NCI-H128 (cell line): ENCODE measurements at regions not wholly inside any gene's neighbourhood (a gene's known extent, or its start where the extent isn't known, plus 50 kb on each side); places are given as distances from the start of the nearest gene placed in this dataset.
A peak's percentile ranks its signal among the peaks of the same experiment; 100 is the strongest.

ENCODE experiments used
- DNase-seq: peaks from one replicate; lab custom pipeline; 2025; ENCODE audit not compliant: unreplicated experiment; lab: John Stamatoyannopoulos, UW

DNA sequence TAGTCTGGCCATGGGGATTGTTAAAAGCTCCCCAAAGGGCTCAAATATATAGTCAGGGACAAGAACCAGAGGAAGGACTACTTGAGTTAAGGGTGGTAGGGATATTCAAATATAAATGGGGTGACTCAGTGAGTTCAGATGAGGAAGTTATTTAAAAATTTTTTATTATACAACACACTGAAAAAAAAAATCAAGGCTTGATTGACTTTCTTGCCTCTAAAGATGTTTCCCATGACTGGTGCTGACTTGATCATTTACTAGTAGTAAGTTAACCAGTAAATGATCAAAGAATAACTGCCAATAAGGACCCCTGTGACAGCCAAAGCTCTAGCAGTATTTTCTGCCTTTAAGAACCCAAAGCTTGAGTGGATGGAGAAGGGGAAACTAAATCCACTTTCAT lies 357.6 kb upstream of the NR5A2 start:
- DNase-seq, result no peak

DNA sequence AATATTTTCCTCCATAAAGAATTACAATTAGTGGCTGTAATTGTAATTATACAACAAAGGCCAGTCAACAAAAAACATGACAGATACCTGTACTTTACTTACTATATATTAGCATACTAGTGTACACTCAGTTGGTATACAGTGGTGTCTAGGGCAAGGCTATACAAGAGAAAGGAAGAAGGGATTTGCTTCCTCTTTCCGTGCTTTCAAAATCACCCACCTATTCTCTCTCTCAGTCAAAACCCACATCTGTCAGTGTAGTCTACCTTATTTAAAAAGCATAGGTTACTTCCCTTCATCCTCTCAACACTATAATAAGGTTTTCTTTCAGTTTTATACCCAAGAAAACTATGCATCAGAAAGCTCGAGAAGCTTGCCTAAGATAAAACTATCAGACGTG lies 355.8 kb upstream of the NR5A2 start:
- DNase-seq, result no peak

DNA sequence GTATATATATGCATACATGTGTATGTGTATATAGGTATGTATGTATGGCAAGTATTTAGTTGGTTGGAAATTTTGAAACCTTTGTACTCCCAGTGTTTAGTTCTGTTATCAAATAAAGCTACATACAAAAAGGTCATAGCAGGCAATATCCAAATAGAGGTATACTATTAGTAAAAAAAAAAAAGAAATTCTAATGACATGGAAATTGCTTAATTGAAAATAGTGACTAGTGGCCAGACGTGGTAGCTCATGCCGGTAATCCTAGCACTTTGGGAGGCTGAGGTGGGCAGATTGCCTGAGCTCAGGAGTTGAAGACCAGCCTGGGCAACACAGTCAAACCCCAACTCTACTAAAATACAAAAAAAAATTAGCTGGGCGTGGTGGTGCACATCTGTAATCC lies 351.6 kb upstream of the NR5A2 start:
- DNase-seq, result no peak

DNA sequence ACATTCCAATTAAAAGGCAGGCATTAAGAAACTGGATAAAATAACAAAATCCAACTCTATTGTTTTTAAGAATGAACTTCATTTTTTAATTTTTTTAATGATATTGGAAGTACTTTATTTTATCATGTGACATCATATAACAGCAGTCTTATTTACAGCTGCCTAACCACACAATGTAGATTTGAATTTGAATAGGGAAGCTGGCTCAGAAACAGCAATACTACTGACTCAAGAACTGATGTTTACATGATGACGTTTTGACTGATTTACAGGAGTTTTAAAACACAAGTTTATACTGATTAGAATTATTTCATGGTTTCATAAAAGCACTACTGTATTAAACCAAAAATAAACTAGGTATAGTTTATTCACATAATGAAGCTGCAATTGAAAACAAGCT lies 348.7 kb upstream of the NR5A2 start:
- DNase-seq, result no peak

- no peak for DNase-seq
These were observed 345.4 kb upstream of the NR5A2 start for GRCh38 chr1:199682081-199682480.

GRCh38 chr1:199684686-199685273 lies 342.7 kb upstream of the NR5A2 start:
- DNase-seq, result peak; percentile 44

- DNase-seq, result no peak
These were observed 342.1 kb upstream of the NR5A2 start for GRCh38 chr1:199685369-199685768.

DNA sequence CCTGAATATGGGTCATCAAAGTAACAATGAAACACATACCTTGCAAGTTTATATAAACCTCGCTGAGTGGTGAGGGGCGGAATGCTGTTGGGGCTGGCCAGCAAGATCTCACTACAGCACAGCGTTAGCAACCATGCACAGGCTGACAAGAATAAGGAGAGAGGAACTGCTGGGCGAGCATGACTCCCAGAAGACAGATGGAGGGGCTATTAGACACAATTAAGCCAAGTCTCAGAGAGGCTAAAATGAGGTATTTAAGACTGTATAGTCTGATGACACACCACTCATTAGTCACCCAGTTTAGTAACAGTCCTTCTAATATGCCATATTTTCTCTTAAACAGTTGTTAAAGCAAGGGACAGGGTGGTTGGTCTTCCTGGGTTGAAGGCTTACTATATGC lies 340.2 kb upstream of the NR5A2 start:
- no peak for DNase-seq

DNA sequence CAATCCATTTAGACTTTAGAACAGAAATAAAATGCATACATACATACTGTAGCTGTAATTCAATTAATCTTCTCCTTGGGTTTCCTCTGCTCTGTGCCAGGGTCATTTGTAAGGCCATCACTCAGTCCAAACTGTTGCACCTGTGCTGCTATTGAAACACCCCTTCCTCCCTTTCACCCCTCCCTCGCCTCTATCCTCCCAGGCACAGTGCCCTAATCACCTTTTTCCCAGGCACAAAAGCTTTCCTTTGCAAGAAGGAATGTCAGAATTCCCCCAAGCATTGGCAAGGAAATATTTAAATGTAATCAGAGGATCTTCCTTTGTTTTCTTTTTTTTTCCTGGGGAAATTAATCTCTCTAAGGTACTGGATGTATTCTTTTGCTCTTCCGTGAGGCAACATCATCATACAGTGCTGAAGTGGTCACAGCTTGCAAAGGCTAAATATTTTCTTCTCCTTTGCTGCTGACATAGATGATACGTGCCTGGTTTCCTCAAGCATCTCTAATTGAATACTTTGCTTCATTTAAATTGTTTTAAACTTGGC lies 339.3 kb upstream of the NR5A2 start:
- no peak for DNase-seq

GRCh38 chr1:199688774-199689173 lies 338.7 kb upstream of the NR5A2 start:
- DNase-seq, result no peak

DNA sequence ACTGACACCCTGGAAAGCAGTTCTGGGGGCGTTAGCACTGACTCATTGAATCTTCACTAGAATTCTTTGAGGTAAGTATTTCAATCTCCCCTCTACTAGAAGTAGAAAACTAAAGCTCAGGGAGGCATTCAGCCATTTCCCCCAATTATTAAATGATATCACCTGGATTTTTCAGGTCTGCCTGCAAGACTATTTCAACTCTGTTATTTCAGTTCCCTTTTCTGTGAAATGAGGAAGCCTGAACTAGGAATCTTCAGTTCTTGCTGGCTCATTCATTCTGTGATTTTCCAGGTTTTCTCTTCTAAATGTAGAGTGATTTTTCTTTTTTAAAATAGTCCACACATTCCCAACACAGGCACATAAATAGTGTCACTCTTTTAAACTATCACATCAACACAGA lies 337.0 kb upstream of the NR5A2 start:
- DNase-seq, result no peak

GRCh38 chr1:199691540-199691939 lies 336.0 kb upstream of the NR5A2 start:
- DNase-seq, result no peak

- DNase-seq, result no peak
These were observed 333.8 kb upstream of the NR5A2 start for GRCh38 chr1:199693724-199694123.

- DNase-seq, result no peak
These were observed 331.3 kb upstream of the NR5A2 start for GRCh38 chr1:199696225-199696624.

DNA sequence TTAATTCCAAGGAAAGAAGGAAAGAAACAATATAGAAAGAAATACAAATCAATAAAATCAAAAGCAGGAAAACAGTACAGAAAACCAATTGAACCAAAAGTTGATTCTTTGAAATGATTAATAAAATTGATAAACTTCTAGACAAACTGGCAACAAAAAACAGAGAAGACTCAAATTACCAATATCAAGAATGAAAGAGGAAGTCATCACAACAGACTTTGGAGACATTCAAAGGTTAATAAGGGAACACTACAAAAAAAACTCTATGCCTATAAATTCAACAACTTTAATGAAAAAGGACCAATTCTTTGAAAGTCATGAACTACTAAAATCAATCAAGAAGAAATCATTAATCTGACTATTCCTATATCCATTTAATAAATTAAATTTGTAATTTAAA lies 329.3 kb upstream of the NR5A2 start:
- no peak for DNase-seq

DNA sequence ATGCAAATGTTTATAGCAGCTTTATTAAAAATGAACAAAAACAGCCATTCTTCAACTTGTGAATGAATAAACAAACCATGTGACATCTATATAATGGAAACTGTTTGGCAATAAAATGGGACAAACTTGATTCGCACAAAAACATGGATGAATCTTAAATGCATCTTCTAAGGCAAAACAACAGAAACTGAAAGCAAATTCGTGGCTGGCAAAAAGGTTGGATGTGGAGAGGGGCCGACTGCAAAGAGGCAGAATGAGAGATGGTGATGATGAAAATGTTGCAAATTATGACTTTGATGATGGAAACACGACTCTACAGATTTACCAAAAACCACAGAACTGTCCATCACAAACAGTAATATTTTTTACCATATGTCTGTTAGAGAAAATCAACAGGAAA lies 327.0 kb upstream of the NR5A2 start:
- no peak for DNase-seq

DNA sequence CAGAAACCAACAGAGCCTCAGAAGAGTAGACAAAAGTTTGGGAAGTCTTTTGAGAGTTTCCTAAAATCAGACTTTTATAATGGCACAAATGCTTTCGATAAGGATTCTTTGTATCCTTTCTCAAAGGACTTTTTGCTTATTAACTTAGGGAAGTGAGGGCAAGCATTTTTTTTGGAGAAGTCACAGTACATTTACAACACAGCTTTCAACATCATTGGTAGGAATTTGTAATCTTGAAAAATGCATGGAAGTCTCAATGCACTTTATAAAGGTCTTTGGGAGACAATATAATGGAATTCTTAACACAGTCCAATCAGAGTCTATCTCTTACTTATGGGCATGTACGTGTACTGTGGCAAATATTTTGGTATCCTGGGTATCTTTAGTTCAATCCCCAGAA lies 325.8 kb upstream of the NR5A2 start:
- DNase-seq, result no peak

DNA sequence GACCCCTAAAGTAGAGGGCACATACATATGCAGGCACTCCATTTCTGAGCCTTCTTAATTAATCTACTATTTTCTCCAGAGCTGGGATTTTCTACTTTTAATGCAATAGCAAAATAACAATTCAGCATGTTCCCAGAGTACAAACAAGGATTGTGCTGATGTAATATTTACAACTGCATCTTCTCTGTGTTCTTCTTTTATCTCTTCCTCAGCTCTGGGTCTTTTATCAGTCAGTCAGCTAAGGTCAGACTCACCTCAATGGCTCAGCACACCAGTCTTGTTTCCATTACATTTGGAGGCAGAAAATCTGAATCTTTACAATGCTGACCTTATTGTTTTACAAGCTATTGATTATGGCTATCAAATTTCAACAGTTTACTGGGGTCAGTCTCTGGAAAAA lies 323.3 kb upstream of the NR5A2 start:
- no peak for DNase-seq

GRCh38 chr1:199705825-199706224 lies 321.7 kb upstream of the NR5A2 start:
- no peak for DNase-seq

GRCh38 chr1:199706826-199707606 lies 320.5 kb upstream of the NR5A2 start:
- DNase-seq, result no peak

GRCh38 chr1:199710974-199711373 lies 316.5 kb upstream of the NR5A2 start:
- DNase-seq, result no peak

DNA sequence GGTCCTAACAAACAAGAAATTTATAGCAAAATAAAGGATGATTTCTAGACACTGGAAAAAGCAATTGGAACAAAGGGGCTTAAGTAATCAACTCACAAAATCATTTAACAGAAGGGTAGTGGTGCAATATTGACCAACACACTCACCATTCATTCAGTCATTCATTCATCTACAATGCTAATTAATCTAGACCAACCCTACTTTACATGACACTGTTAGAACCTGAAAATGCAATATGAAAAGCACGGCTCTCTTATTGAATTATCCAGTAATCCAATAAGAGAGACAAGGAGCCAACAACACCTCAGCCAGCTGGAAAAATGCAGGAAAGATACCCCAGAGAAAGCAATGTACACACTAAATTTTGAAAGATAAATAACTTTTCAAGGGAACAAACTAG lies 310.8 kb upstream of the NR5A2 start:
- no peak for DNase-seq
